ENCODE measurements at regions not wholly inside any gene's neighbourhood (a gene's known extent, or its start where the extent isn't known, plus 50 kb on each side); places are given as distances from the start of the nearest gene placed in this dataset.

GRCh38 chr13:29648760-29649159 lies 53.3 kb upstream of the SLC7A1 start:
- no peaks in the 10 kb centered on the region for H3K36me3 Mint-ChIP-seq
- TF ChIP-seq EZH2 (IDR thresholded peaks at IDR 0.05), result no peak
- TF ChIP-seq EZH2phosphoT487 (IDR thresholded peaks at IDR 0.05), result no peak
- no peak for TF ChIP-seq CTCF (IDR thresholded peaks at IDR 0.05)
- no peaks in the 10 kb centered on the region for H3K9me3 Mint-ChIP-seq
- Histone ChIP-seq H3F3A (ENCODE audit: low read depth) (no peaks in the 10 kb centered on the region), H2AFZ (replicated peaks) (no peak overlapping the region), H3K9ac (no peak overlapping the region), H3K4me3 (no peak overlapping the region), H3K36me3 (no peaks in the 10 kb centered on the region), H3K27ac (no peak overlapping the region), H3K79me2 (ENCODE audit: low read depth) (no peaks in the 10 kb centered on the region), H3K4me2 (no peak overlapping the region), H3K27me3 (no peaks in the 10 kb centered on the region), H3K4me1 (no peaks in the 10 kb centered on the region), H3K9me3 (ENCODE audit: low read depth) (no peaks in the 10 kb centered on the region), H4K20me1 (ENCODE audit: low read depth) (no peaks in the 10 kb centered on the region)
- H3K27me3 Mint-ChIP-seq (ENCODE audit: insufficient read depth, low read depth), result no peaks in the 10 kb centered on the region
- no peaks in the 10 kb centered on the region for H3K4me1 Mint-ChIP-seq
- no peak overlapping the region for H3K27ac Mint-ChIP-seq
- H3K4me3 Mint-ChIP-seq, result no peak overlapping the region
- DNase-seq (ENCODE audit: low spot score), result no peak

Data from neural progenitor cell (in vitro differentiated cells).